K562 (cell line): ENCODE measurements at regions not wholly inside any gene's neighbourhood (a gene's known extent, or its start where the extent isn't known, plus 50 kb on each side); places are given as distances from the start of the nearest gene placed in this dataset.

Experiments used
- CTCF ChIP-seq, 3 experiments: IDR thresholded peaks in 2 of 3; conservative IDR thresholded peaks in 1 of 3; 2 replicates each; pipeline ENCODE4 v1.5.1; 2011 to 2012; ENCODE audit warnings: low read length in 3 of 3, mild to moderate bottlenecking in 3 of 3, control low read depth in 2 of 3, improper control_type of control experiment in 1 of 3, inconsistent platforms in 1 of 3, low read depth in 1 of 3, mixed read lengths in 1 of 3, moderate library complexity in 1 of 3; ENCODE audit not compliant: insufficient read depth in 2 of 3
- KDM1A ChIP-seq, 2 experiments: fragments of 450-650 bp; IDR thresholded peaks; 2 replicates each; pipeline ENCODE4 v1.6.1; 2016; ENCODE audit warnings: mild to moderate bottlenecking in 2 of 2
- LARP7 ChIP-seq: fragments of 450-650 bp; IDR thresholded peaks from 2 replicates; pipeline ENCODE4 v1.6.1; 2016
- ZNF175 ChIP-seq: fragments of 200-800 bp; sonication (Bioruptor generic); IDR thresholded peaks from 2 replicates; pipeline ENCODE4 v1.6.1; 2016; ENCODE audit warnings: low read depth, mild to moderate bottlenecking, missing genetic modification characterization, missing compliant biosample characterization

GRCh38 chr3:153103406-153103945, 58.5 kb upstream of the RAP2B start:
- TF ChIP-seq ZNF175 (CRISPR knock-in tag) (no peak), KDM1A (IDR thresholded peaks at IDR 0.05) (no peak), CTCF (IDR thresholded peaks at IDR 0.05 in 2 of 3, conservative IDR thresholded peaks at IDR 0.05 in 1 of 3; ENCODE audit: insufficient read depth in 2 of 3, low read depth in 1 of 3, low read length in 3 of 3) (no peak), LARP7 (no peak)
